ENCODE measurements at regions not wholly inside any gene's neighbourhood (a gene's known extent, or its start where the extent isn't known, plus 50 kb on each side); places are given as distances from the start of the nearest gene placed in this dataset.

DNA sequence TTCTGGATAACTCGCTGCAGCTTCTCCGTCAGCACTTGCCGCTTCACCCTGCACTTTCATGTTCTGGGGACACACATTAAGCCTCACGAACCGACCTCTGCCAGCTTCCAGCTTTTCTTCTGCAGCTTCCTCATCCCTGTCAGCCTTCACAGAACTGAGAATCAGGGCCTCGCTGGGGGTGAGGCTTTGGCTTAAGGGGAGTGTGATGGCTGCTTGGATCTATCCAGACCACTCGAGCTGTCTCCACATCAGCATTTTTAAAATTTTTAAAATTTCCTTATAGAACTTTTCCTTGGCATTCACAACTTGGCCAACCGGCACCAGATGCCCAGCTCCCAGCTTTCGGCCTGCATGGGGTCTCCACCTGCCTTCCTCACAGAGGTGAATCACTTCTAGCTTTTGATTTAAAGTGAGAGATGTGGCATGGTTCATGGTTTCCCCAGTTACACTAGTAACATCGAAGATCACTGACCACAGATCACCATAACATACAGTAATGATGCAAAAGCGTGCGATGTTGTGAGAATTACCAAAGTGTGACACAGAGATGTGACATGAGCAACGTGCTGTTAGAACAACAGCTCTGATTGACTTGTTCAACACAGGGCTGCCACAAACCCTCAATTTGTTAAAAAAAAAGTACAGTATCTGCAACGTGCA, 139.1 kb upstream of the C14orf180 start:
- peaks cover 0 to 10% (median 0%) of the 10 kb centered on the region in 11 donors for H3K9me3 ChIP-seq
- 92 to 93% methylated on average over 14 of the region's 14 CpGs for WGBS, 2 donors
- no peaks in the 10 kb centered on the region for H3K36me3 ChIP-seq
- H3K27me3 ChIP-seq, result no peaks in the 10 kb centered on the region
- peaks cover 7 to 25% (median 17%) of the 10 kb centered on the region in 9 donors for H3K4me1 ChIP-seq
- DNase-seq (no peak), ATAC-seq (no peak)
- no peak overlapping the region for H3K27ac ChIP-seq
- H3K4me3 ChIP-seq, result no peak overlapping the region
- TF ChIP-seq CTCF (IDR thresholded peaks at IDR 0.05), result no peak
- intact Hi-C loops (cut with DNase I), result no loop called here

- DNase-seq, result no peak
- intact Hi-C loops (cut with DNase I), result no loop called here
Measured at GRCh38 chr14:104441275-104442106, 138.1 kb upstream of the C14orf180 start.

GRCh38 chr14:104442107-104442551, 137.4 kb upstream of the C14orf180 start:
- peaks cover 0 to 10% (median 0%) of the 10 kb centered on the region in 11 donors for H3K9me3 ChIP-seq
- no peak overlapping the region for H3K4me3 ChIP-seq
- peaks cover 0 to 14% (median 2%) of the 10 kb centered on the region in 7 donors for H3K27me3 ChIP-seq
- ATAC-seq, result no peak
- H3K27ac ChIP-seq, result no peak overlapping the region
- WGBS, 2 donors, result 85 to 86% methylated on average over 19 of the region's 19 CpGs
- intact Hi-C loops (cut with DNase I), result no loop called here
- DNase-seq, result no peak
- H3K4me1 ChIP-seq, result peaks cover 0 to 8% (median 2%) of the 10 kb centered on the region in 9 donors
- H3K36me3 ChIP-seq, result no peaks in the 10 kb centered on the region
- TF ChIP-seq CTCF (IDR thresholded peaks at IDR 0.05), result no peak

More at GRCh38 chr14:104441275-104442106, 138.1 kb upstream of the C14orf180 start:
- peaks cover 4 to 14% (median 8%) of the 10 kb centered on the region in 9 donors for H3K4me1 ChIP-seq
- no peaks in the 10 kb centered on the region for H3K36me3 ChIP-seq
- ATAC-seq, result no peak
- 87 to 89% methylated on average over 21 of the region's 21 CpGs for WGBS, 2 donors
- H3K4me3 ChIP-seq, result no peak overlapping the region
- TF ChIP-seq CTCF (IDR thresholded peaks at IDR 0.05), result no peak
- no peak overlapping the region for H3K27ac ChIP-seq
- peaks cover 0 to 8% (median 0%) of the 10 kb centered on the region in 7 donors for H3K27me3 ChIP-seq
- H3K9me3 ChIP-seq, result peaks cover 0 to 10% (median 0%) of the 10 kb centered on the region in 11 donors

DNA sequence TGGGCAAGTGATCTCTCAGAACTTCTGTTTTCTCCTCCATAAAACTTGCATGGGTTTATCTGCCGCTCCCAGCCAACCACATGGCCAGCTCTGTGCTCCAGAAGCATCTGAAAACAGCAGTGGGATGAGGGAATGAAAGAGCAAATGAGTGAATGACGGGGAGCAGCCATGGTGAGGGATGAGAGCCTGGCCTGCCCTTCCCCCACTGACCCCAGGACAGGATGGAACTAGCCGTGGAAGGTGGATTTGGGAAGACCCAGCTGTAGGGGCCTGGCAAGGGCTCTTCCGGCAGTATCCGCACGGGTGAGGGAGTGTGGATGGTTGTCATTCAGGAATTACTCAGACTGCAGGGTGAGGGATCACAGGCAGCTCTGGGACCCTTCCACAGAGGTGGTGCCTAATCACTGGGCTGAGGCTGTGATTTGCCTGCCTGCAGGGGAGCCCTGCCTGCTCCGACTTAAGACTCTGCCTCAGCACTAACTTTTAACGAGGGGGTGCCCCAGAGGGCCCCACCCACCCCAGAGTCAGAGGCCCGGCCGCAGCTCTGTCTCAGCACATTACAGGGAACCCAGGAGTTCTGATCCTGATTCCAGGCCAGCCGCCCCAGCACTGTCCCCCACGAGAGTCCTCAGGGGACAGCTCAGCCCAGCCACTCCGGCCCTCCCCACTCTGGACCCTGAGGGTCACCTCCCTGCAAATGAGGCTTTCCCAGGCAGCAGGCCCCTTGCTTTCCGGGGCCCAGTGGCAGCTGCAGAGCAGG, 136.8 kb upstream of the C14orf180 start:
- DNase-seq (no peak), ATAC-seq (peak in 1 of 8 donors; percentile 41)
- H3K36me3 ChIP-seq, result no peaks in the 10 kb centered on the region
- H3K4me3 ChIP-seq, result no peak overlapping the region
- H3K9me3 ChIP-seq, result peaks cover 0 to 11% (median 0%) of the 10 kb centered on the region in 11 donors
- no peak overlapping the region for H3K27ac ChIP-seq
- WGBS, 2 donors, result 67 to 74% methylated on average over 14 of the region's 14 CpGs
- peaks cover 0 to 5% (median 0%) of the 10 kb centered on the region in 9 donors for H3K4me1 ChIP-seq
- intact Hi-C loops (cut with DNase I), result no loop called here
- H3K27me3 ChIP-seq, result peaks cover 0 to 18% (median 4%) of the 10 kb centered on the region in 7 donors
- no peak for TF ChIP-seq CTCF (IDR thresholded peaks at IDR 0.05)

All from heart right ventricle (tissue), 16 donors.